GM10248 (cell line): ENCODE measurements at regions not wholly inside any gene's neighbourhood (a gene's known extent, or its start where the extent isn't known, plus 50 kb on each side); places are given as distances from the start of the nearest gene placed in this dataset.

Experiments
- CTCF ChIA-PET: fragments of 300-600 bp; sonication (Branson Sonifier 250); formaldehyde crosslinking; extraction: SDS; loops from one replicate; lab custom pipeline; 2021; ENCODE audit warnings: antibody characterized with exemption; lab: Yijun Ruan, JAX
- POLR2A ChIA-PET: fragments of 350-650 bp; sonication (Branson Sonifier 250); formaldehyde crosslinking; extraction: SDS; loops from one replicate; lab custom pipeline; 2020; ENCODE audit warnings: antibody characterized with exemption; lab: Yijun Ruan, JAX
- DNase-seq: peaks from one replicate; pipeline ENCODE4 v3.0.0; 2012; ENCODE audit errors: extremely low spot score
- CTCF ChIP-seq: IDR thresholded peaks from 2 replicates; pipeline ENCODE4 v1.5.1; 2012; ENCODE audit warnings: mild to moderate bottlenecking, low read depth; ENCODE audit errors: extremely low read depth, missing control alignments, control extremely low read depth

DNA sequence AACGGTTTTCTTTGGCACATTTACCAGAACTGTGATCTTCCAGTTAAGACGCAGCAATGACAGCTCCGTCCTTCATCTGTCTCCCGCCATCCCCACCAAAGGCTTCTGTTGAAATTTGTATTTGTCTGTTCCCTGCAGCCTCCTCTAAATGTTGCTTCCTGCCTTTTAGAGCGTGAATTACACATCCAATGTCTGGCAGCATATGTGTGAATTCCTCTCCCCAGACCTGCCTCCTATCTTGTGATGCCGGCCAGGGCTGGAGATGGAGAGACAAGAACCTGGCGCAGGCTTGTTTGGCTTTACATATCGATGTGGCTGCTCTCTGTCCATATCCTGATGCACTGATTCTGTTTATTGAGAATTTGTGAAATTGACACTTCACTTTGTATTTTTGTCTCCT lies 738.4 kb upstream of the TMEM132C start:
- ChIA-PET CTCF (no interaction called here), POLR2A (no interaction called here)
- DNase-seq: no peak
- TF ChIP-seq CTCF: no peak

GRCh38 chr12:127531542-127531941 lies 735.4 kb upstream of the TMEM132C start:
- POLR2A ChIA-PET: no interaction called here
- CTCF ChIA-PET: interaction anchor here (1.6 kb wide), 1 partner anchor 21 kb away, joined by 4 read pairs; no protein-coding TSS in a partner anchor
- DNase-seq: no peak
- no peak for TF ChIP-seq CTCF

- TF ChIP-seq CTCF: no peak
- ChIA-PET POLR2A (no interaction called here), CTCF (interaction anchor here (0.8 to 1.6 kb wide), 3 partner anchors 8 to 23 kb away, joined by 3 to 4 read pairs (median 4); no protein-coding TSS in a partner anchor)
- no peak for DNase-seq
These were observed 733.6 kb upstream of the TMEM132C start for GRCh38 chr12:127533353-127533752.

DNA sequence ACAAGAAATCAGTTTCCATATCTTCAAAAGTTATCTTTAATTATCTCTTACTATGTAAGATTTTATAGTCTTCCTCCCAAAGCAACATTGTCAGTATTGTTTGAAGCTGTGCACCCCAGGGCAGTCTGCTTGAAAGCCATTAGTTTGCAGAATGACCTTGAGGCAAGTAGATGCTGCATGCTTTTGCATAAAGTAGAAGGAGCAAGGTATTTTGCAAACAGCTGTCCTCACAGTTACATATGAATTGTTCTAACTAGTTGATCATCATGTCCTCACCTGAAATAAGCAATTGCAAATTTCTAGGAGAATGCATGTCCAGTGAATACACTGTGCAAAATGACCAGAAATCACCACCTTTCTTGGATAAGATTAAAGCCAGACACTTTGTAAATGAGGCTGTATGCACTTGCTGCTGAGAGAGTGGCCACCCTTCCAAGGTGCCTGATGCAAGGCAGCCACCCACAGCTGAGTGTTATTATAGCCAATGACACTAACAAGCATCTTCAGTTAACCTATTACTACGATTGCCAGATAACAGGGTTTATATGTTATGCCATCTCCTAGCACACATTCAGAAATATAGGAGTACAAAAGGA lies 730.0 kb upstream of the TMEM132C start:
- POLR2A ChIA-PET: no interaction called here
- CTCF ChIA-PET: no interaction called here
- TF ChIP-seq CTCF: no peak

DNA sequence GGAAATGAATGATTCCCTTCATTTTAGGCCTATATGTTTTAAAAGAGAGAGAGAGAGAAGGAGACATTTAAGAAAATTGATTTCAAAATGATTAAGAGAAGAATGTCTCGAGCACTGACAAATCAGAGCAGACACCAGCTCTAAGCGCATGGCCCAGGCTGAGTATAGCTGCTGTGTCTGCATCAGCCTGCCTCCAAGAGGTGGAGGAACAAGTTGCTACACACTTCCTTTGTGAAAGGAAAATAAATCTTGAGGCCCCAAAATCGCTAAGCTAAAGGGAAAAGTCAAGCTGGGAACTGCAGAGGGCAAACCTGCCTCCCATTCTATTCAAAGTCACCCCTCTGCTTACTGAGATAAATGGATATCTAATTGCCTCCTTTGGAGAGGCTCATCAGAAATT lies 728.7 kb upstream of the TMEM132C start:
- CTCF ChIA-PET: no interaction called here

More for the DNA sequence above, 730.0 kb upstream of the TMEM132C start:
- DNase-seq: no peak

GRCh38 chr12:127539226-127539858 lies 727.6 kb upstream of the TMEM132C start:
- no peak for DNase-seq
- CTCF ChIA-PET: no interaction called here
- POLR2A ChIA-PET: no interaction called here
- TF ChIP-seq CTCF: no peak

More for the DNA sequence above, 728.7 kb upstream of the TMEM132C start:
- POLR2A ChIA-PET: no interaction called here
- no peak for DNase-seq
- TF ChIP-seq CTCF: no peak
